Body of pancreas (tissue), 4 donors: ENCODE measurements at regions not wholly inside any gene's neighbourhood (a gene's known extent, or its start where the extent isn't known, plus 50 kb on each side); places are given as distances from the start of the nearest gene placed in this dataset.
A peak's percentile ranks its signal among the peaks of the same experiment; 100 is the strongest.

Experiments used
- ATAC-seq: fragments of 150-250 bp; one replicate; pipeline ENCODE4 v1.9.1; 2016
- DNase-seq, 4 donors: peaks; one replicate each; pipeline ENCODE4 v3.0.0-alpha.2; 2019
- H3K27ac ChIP-seq, 4 donors: fragments of 200-600 bp; sonication (generic); 1 replicate in 3 of 4; 2 replicates in 1 of 4; pipeline versions ENCODE4 v1.5.1 to v1.6.1; 2016 to 2019; ENCODE audit warnings: mild to moderate bottlenecking in 1 of 4, mixed read lengths in 1 of 4, moderate library complexity in 1 of 4
- H3K27me3 ChIP-seq, 2 donors: fragments of 200-600 bp; sonication (generic); one replicate each; pipeline ENCODE4 v1.6.0; 2016; ENCODE audit warnings: mild to moderate bottlenecking in 1 of 2
- H3K36me3 ChIP-seq, 2 donors: fragments of 200-600 bp; sonication (generic); replicated peaks in 1 of 2; 2 replicates each; pipeline ENCODE4 v1.5.1; 2016; ENCODE audit warnings: low read depth in 2 of 2; ENCODE audit not compliant: insufficient read depth in 1 of 2
- H3K4me1 ChIP-seq: fragments of 200-600 bp; sonication (generic); one replicate; pipeline ENCODE4 v1.6.0; 2016
- H3K4me3 ChIP-seq, 2 donors: fragments of 200-600 bp; sonication (generic); 1 replicate in 1 of 2; 2 replicates in 1 of 2; pipeline ENCODE4 v1.5.1; 2016 to 2019
- H3K9me3 ChIP-seq, 3 donors: fragments of 200-600 bp; sonication (generic); 1 replicate in 2 of 3; 2 replicates in 1 of 3; pipeline ENCODE4 v1.5.1; 2016
- CTCF ChIP-seq, 7 experiments: fragments of 450-650 bp in 4 of 7; fragments of 200-600 bp in 3 of 7; sonication (generic) in 3 of 7; IDR thresholded peaks; one replicate each; pipeline ENCODE4 v1.5.1; 2016 to 2019; ENCODE audit warnings: antibody characterized with exemption in 7 of 7
- POLR2A ChIP-seq, 3 donors: fragments of 450-650 bp; IDR thresholded peaks; one replicate each; pipeline ENCODE4 v1.6.1; 2016; ENCODE audit warnings: antibody characterized with exemption in 3 of 3, mild to moderate bottlenecking in 2 of 3
- WGBS, 2 donors: methylation state at CpG; one replicate each; pipeline ENCODE4 v1.1.5; 2017; 5-methylcytosine and 5-hydroxymethylcytosine counted together
- intact Hi-C: fragments of 100-400 bp; cut with DNase I; formaldehyde crosslinking; loops from one replicate; pipeline ENCODE4 v1.15.1; 2023

GRCh38 chr18:24659827-24660720, 199.6 kb downstream of the HRH4 start:
- H3K9me3 ChIP-seq = no peaks in the 10 kb centered on the region
- peak; percentile 35 for ATAC-seq
- intact Hi-C loops = loop anchor here (10.0 kb wide), 1 partner anchor 55 kb away; no protein-coding TSS in a partner anchor
- WGBS, 2 donors = 24 to 39% methylated on average over 19 to 21 of the region's 21 CpGs
- peaks cover 13% of the 10 kb centered on the region for H3K4me1 ChIP-seq
- no peak overlapping the region for H3K4me3 ChIP-seq
- no peak for TF ChIP-seq POLR2A (IDR thresholded peaks at IDR 0.05)
- TF ChIP-seq CTCF (IDR thresholded peaks at IDR 0.05) = no peak
- peak overlapping the region in 1 of 4 donors; percentile 35 for H3K27ac ChIP-seq
- H3K36me3 ChIP-seq = no peaks in the 10 kb centered on the region
- peak; percentile 12 to 29 (median 21) for DNase-seq
- no peaks in the 10 kb centered on the region for H3K27me3 ChIP-seq

- Histone ChIP-seq H3K27ac (no peak overlapping the region), H3K27me3 (no peaks in the 10 kb centered on the region), H3K36me3 (no peaks in the 10 kb centered on the region), H3K4me1 (peaks cover 13% of the 10 kb centered on the region), H3K4me3 (no peak overlapping the region), H3K9me3 (no peaks in the 10 kb centered on the region)
- DNase-seq = no peak
- ATAC-seq = no peak
- WGBS, 2 donors = 39 to 74% methylated on average over 1 of the region's 1 CpG
- intact Hi-C loops = loop anchor here (10.0 kb wide), 1 partner anchor 56 kb away; no protein-coding TSS in a partner anchor
- TF ChIP-seq CTCF (IDR thresholded peaks at IDR 0.05) = no peak
- no peak for TF ChIP-seq POLR2A (IDR thresholded peaks at IDR 0.05)
Measured at GRCh38 chr18:24660956-24661355, 200.5 kb downstream of the HRH4 start.

GRCh38 chr18:24662412-24662821, 202.0 kb downstream of the HRH4 start:
- TF ChIP-seq CTCF (IDR thresholded peaks at IDR 0.05) (no peak), POLR2A (IDR thresholded peaks at IDR 0.05) (no peak)
- H3K27ac ChIP-seq = no peak overlapping the region
- H3K36me3 ChIP-seq = no peaks in the 10 kb centered on the region
- peaks cover 13% of the 10 kb centered on the region for H3K4me1 ChIP-seq
- H3K9me3 ChIP-seq = no peaks in the 10 kb centered on the region
- ATAC-seq (no peak), DNase-seq (no peak)
- intact Hi-C loops = loop anchor here (10.0 kb wide), 1 partner anchor 58 kb away; no protein-coding TSS in a partner anchor
- 51 to 52% methylated on average over 13 of the region's 13 CpGs for WGBS, 2 donors
- H3K4me3 ChIP-seq = no peak overlapping the region
- no peaks in the 10 kb centered on the region for H3K27me3 ChIP-seq

- WGBS, 2 donors = 85 to 89% methylated on average over 5 of the region's 5 CpGs
- intact Hi-C loops = loop anchor here (10.0 kb wide), 1 partner anchor 58 kb away; no protein-coding TSS in a partner anchor
- Histone ChIP-seq H3K4me3 (no peak overlapping the region), H3K9me3 (no peaks in the 10 kb centered on the region), H3K36me3 (no peaks in the 10 kb centered on the region), H3K4me1 (peaks cover 13% of the 10 kb centered on the region), H3K27ac (no peak overlapping the region), H3K27me3 (no peaks in the 10 kb centered on the region)
- ATAC-seq (no peak), DNase-seq (no peak)
- TF ChIP-seq CTCF (IDR thresholded peaks at IDR 0.05) (no peak), POLR2A (IDR thresholded peaks at IDR 0.05) (no peak)
Measured at GRCh38 chr18:24663026-24663425, 202.6 kb downstream of the HRH4 start.
